K562 (cell line): ENCODE measurements at regions not wholly inside any gene's neighbourhood (a gene's known extent, or its start where the extent isn't known, plus 50 kb on each side); places are given as distances from the start of the nearest gene placed in this dataset.

Experiments used
- CHD4 ChIP-seq: fragments of 200-600 bp; sonication (generic); IDR thresholded peaks from 3 replicates; pipeline ENCODE4 v1.6.1; 2012; ENCODE audit warnings: low read depth, mild to moderate bottlenecking, mixed read lengths, low read length, inconsistent platforms; ENCODE audit not compliant: insufficient read depth, insufficient replicate concordance, poor library complexity, severe bottlenecking
- CREB1 ChIP-seq, 2 experiments: sonication (generic) in 1 of 2; formaldehyde crosslinking in 1 of 2; IDR thresholded peaks; 2 replicates each; pipeline versions ENCODE4 v1.6.1 to v1.8.0; 2012 to 2022; ENCODE audit warnings: inconsistent platforms in 1 of 2, mild to moderate bottlenecking in 1 of 2, missing genetic modification reagents in 1 of 2, moderate library complexity in 1 of 2
- EZH2 ChIP-seq: IDR thresholded peaks from 2 replicates; pipeline ENCODE4 v1.6.1; 2012; ENCODE audit warnings: low read depth, mild to moderate bottlenecking, inconsistent platforms, low read length, borderline replicate concordance
- JUND ChIP-seq, 2 experiments: IDR thresholded peaks; 2 replicates in 1 of 2; 3 replicates in 1 of 2; pipeline ENCODE4 v1.6.1; 2011; ENCODE audit warnings: borderline replicate concordance in 2 of 2, low read depth in 2 of 2, low read length in 2 of 2, improper control_type of control experiment in 1 of 2, missing biosample characterization in 1 of 2, missing genetic modification characterization in 1 of 2, missing genetic modification reagents in 1 of 2
- KDM5B ChIP-seq: fragments of 200-600 bp; sonication (generic); IDR thresholded peaks from 2 replicates; pipeline ENCODE4 v1.6.1; 2012; ENCODE audit warnings: low read depth, mild to moderate bottlenecking, moderate library complexity, low read length, control low read depth, inconsistent platforms; ENCODE audit not compliant: insufficient replicate concordance
- MEF2D ChIP-seq: conservative IDR thresholded peaks from 2 replicates; pipeline ENCODE4 v1.6.1; 2016; ENCODE audit warnings: low read depth, missing genetic modification characterization, missing compliant biosample characterization
- ZKSCAN8 ChIP-seq: fragments of 200-800 bp; sonication (Bioruptor generic); IDR thresholded peaks from 2 replicates; pipeline ENCODE4 v1.6.1; 2016; ENCODE audit warnings: missing genetic modification characterization, missing compliant biosample characterization
- ZNF507 ChIP-seq: conservative IDR thresholded peaks from 2 replicates; pipeline ENCODE4 v1.6.1; 2017; ENCODE audit warnings: missing genetic modification characterization, missing compliant biosample characterization
- ZNF583 ChIP-seq: fragments of 250-450 bp; sonication (Bioruptor Pico); IDR thresholded peaks from 2 replicates; pipeline ENCODE4 v1.4.0; 2020
- TF ChIP-seq, protein P1 (sequence below): sonication (generic); formaldehyde crosslinking; IDR thresholded peaks from 2 replicates; pipeline ENCODE4 v1.9.0; 2022; ENCODE audit warnings: mild to moderate bottlenecking, missing genetic modification reagents
- TF ChIP-seq, protein P2 (sequence below): sonication (generic); formaldehyde crosslinking; IDR thresholded peaks from 2 replicates; pipeline ENCODE4 v1.8.0; 2022; ENCODE audit warnings: missing genetic modification reagents, mild to moderate bottlenecking, borderline replicate concordance
- TF ChIP-seq, protein P3 (sequence below): fragments of 450-650 bp; IDR thresholded peaks from 2 replicates; pipeline ENCODE4 v1.6.1; 2014; ENCODE audit warnings: low read depth, mild to moderate bottlenecking, moderate library complexity, borderline replicate concordance

DNA sequence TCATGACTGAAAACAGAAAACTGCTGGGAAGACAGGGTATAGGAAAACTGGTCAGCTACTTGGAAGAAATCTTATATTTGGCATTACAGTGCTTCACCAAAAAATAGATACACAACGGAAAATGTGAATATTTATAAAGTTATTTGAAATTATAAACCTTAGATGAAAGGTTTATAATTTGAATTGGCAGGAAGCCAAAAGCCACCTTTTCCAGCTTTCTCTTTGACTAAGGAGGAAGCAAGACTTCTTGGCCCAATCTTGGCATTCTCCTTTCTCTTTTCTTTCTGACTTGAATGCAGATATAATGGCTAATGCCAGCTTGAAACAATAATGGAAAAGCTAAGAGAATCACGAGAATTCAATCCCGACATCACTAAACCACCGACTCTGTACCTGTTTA lies 196.5 kb upstream of the PIK3C3 start:
- TF ChIP-seq ZNF583 (CRISPR knock-in tag) (no peak), ZKSCAN8 (CRISPR knock-in tag) (no peak), KDM5B (no peak), MEF2D (no peak), CREB1 (IDR thresholded peaks at IDR 0.05) (no peak), CREB1 (CRISPR knock-in tag; IDR thresholded peaks at IDR 0.05) (no peak), JUND (IDR thresholded peaks at IDR 0.05; ENCODE audit: borderline replicate concordance, low read depth, low read length) (no peak), JUND (tag; IDR thresholded peaks at IDR 0.05; ENCODE audit: borderline replicate concordance, low read depth, low read length) (no peak), EZH2 (no peak), ZNF507 (tag) (no peak), CHD4 (no peak)
- TF ChIP-seq, protein P1, sequence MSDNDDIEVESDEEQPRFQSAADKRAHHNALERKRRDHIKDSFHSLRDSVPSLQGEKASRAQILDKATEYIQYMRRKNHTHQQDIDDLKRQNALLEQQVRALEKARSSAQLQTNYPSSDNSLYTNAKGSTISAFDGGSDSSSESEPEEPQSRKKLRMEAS (CRISPR knock-in tag), result no peak
- TF ChIP-seq, protein P2, sequence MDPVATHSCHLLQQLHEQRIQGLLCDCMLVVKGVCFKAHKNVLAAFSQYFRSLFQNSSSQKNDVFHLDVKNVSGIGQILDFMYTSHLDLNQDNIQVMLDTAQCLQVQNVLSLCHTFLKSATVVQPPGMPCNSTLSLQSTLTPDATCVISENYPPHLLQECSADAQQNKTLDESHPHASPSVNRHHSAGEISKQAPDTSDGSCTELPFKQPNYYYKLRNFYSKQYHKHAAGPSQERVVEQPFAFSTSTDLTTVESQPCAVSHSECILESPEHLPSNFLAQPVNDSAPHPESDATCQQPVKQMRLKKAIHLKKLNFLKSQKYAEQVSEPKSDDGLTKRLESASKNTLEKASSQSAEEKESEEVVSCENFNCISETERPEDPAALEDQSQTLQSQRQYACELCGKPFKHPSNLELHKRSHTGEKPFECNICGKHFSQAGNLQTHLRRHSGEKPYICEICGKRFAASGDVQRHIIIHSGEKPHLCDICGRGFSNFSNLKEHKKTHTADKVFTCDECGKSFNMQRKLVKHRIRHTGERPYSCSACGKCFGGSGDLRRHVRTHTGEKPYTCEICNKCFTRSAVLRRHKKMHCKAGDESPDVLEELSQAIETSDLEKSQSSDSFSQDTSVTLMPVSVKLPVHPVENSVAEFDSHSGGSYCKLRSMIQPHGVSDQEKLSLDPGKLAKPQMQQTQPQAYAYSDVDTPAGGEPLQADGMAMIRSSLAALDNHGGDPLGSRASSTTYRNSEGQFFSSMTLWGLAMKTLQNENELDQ (CRISPR knock-in tag), result no peak
- TF ChIP-seq, protein P3, sequence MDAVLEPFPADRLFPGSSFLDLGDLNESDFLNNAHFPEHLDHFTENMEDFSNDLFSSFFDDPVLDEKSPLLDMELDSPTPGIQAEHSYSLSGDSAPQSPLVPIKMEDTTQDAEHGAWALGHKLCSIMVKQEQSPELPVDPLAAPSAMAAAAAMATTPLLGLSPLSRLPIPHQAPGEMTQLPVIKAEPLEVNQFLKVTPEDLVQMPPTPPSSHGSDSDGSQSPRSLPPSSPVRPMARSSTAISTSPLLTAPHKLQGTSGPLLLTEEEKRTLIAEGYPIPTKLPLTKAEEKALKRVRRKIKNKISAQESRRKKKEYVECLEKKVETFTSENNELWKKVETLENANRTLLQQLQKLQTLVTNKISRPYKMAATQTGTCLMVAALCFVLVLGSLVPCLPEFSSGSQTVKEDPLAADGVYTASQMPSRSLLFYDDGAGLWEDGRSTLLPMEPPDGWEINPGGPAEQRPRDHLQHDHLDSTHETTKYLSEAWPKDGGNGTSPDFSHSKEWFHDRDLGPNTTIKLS, result no peak
